SK-N-MC (cell line): ENCODE measurements at regions not wholly inside any gene's neighbourhood (a gene's known extent, or its start where the extent isn't known, plus 50 kb on each side); places are given as distances from the start of the nearest gene placed in this dataset.

Experiments used
- DNase-seq: peaks from one replicate; pipeline ENCODE4 v3.0.0-alpha.2; 2011; ENCODE audit warnings: low read depth, low spot score
- H3K27ac ChIP-seq: fragments of 200-600 bp; sonication (generic); 2 replicates; pipeline ENCODE4 v1.5.1; 2016; ENCODE audit warnings: mixed run types
- H3K36me3 ChIP-seq: fragments of 200-600 bp; sonication (generic); 2 replicates; pipeline ENCODE4 v1.6.1; 2017; ENCODE audit warnings: antibody characterized with exemption, low read length, mixed read lengths; ENCODE audit not compliant: insufficient read depth
- H3K4me3 ChIP-seq: fragments of 200-600 bp; sonication (generic); 2 replicates; pipeline ENCODE4 v1.5.1; 2016
- H3K9ac ChIP-seq: fragments of 200-600 bp; sonication (generic); 2 replicates; pipeline ENCODE4 v1.8.0; 2017; ENCODE audit warnings: mixed run types, mixed read lengths; ENCODE audit not compliant: insufficient read length
- H3K9me3 ChIP-seq: fragments of 200-600 bp; sonication (generic); 2 replicates; pipeline ENCODE4 v1.6.1; 2017; ENCODE audit warnings: low read depth, mild to moderate bottlenecking, antibody characterized with exemption, low read length, moderate library complexity, mixed read lengths
- EZH2 ChIP-seq: fragments of 200-600 bp; sonication (generic); IDR thresholded peaks from one replicate; pipeline ENCODE4 v1.6.1; 2017; ENCODE audit warnings: antibody characterized with exemption
- FOXP2 ChIP-seq: optimal IDR thresholded peaks from 2 replicates; pipeline ENCODE3; 2011; ENCODE audit warnings: mild to moderate bottlenecking, moderate library complexity; ENCODE audit not compliant: insufficient read depth; ENCODE audit errors: extremely low read length, control extremely low read depth
- POLR2AphosphoS5 ChIP-seq: IDR thresholded peaks from 2 replicates; pipeline ENCODE4 v1.6.1; 2012; ENCODE audit warnings: mild to moderate bottlenecking, low read depth, low read length, borderline replicate concordance

- no peaks in the 10 kb centered on the region; the same call in 1 of the 2 replicates for H3K9me3 ChIP-seq
- H3K27ac ChIP-seq: no peak overlapping the region
- H3K4me3 ChIP-seq: no peak overlapping the region
- DNase-seq: no peak
- no peak overlapping the region for H3K9ac ChIP-seq
- H3K36me3 ChIP-seq: peaks cover 6% of the 10 kb centered on the region; the same call in 1 of the 2 replicates
- TF ChIP-seq EZH2 (no peak), FOXP2 (no peak), POLR2AphosphoS5 (no peak)
These were observed 140.9 kb upstream of the TP63 start for GRCh38 chr3:189490337-189490736.

- TF ChIP-seq POLR2AphosphoS5 (no peak), EZH2 (no peak), FOXP2 (no peak)
- DNase-seq: no peak
- H3K9ac ChIP-seq: no peak overlapping the region
- peak overlapping the region; percentile 53 for H3K27ac ChIP-seq
- no peaks in the 10 kb centered on the region; the same call in 1 of the 2 replicates for H3K9me3 ChIP-seq
- peaks cover 6% of the 10 kb centered on the region; the same call in 1 of the 2 replicates for H3K36me3 ChIP-seq
- H3K4me3 ChIP-seq: no peak overlapping the region
These were observed 140.4 kb upstream of the TP63 start for GRCh38 chr3:189490749-189491148.

- TF ChIP-seq POLR2AphosphoS5 (no peak), FOXP2 (no peak), EZH2 (no peak)
- no peak for DNase-seq
- no peak overlapping the region for H3K4me3 ChIP-seq
- H3K27ac ChIP-seq: no peak overlapping the region
- no peaks in the 10 kb centered on the region; the same call in 1 of the 2 replicates for H3K9me3 ChIP-seq
- peaks cover 6% of the 10 kb centered on the region; the same call in 1 of the 2 replicates for H3K36me3 ChIP-seq
- H3K9ac ChIP-seq: no peak overlapping the region
These were observed 139.4 kb upstream of the TP63 start for GRCh38 chr3:189491831-189492230.

GRCh38 chr3:189493271-189493670, 137.9 kb upstream of the TP63 start:
- Histone ChIP-seq H3K36me3 (peaks cover 6% of the 10 kb centered on the region; the same call in 1 of the 2 replicates), H3K4me3 (no peak overlapping the region), H3K9ac (no peak overlapping the region), H3K27ac (peak overlapping the region; percentile 100), H3K9me3 (no peaks in the 10 kb centered on the region; the same call in 1 of the 2 replicates)
- TF ChIP-seq POLR2AphosphoS5: no peak
- TF ChIP-seq EZH2: no peak
- no peak for TF ChIP-seq FOXP2
- no peak for DNase-seq

- H3K36me3 ChIP-seq: peaks cover 6% of the 10 kb centered on the region; the same call in 1 of the 2 replicates
- no peak for DNase-seq
- no peaks in the 10 kb centered on the region; the same call in 1 of the 2 replicates for H3K9me3 ChIP-seq
- TF ChIP-seq POLR2AphosphoS5 (no peak), EZH2 (no peak), FOXP2 (no peak)
- H3K27ac ChIP-seq: peak overlapping the region; percentile 100
- no peak overlapping the region; the same call in 1 of the 2 replicates for H3K4me3 ChIP-seq
- peak overlapping the region; percentile 45 for H3K9ac ChIP-seq
These were observed 136.6 kb upstream of the TP63 start for GRCh38 chr3:189494632-189495031.

GRCh38 chr3:189496375-189497138, 134.6 kb upstream of the TP63 start:
- Histone ChIP-seq H3K9ac (peak overlapping the region; percentile 77), H3K27ac (peak overlapping the region; percentile 100), H3K9me3 (no peaks in the 10 kb centered on the region; the same call in 1 of the 2 replicates), H3K36me3 (peaks cover 6% of the 10 kb centered on the region; the same call in 1 of the 2 replicates), H3K4me3 (no peak overlapping the region)
- TF ChIP-seq FOXP2 (no peak), EZH2 (no peak), POLR2AphosphoS5 (no peak)
- DNase-seq: no peak

- peak overlapping the region; percentile 38 for H3K4me3 ChIP-seq
- TF ChIP-seq EZH2 (no peak), POLR2AphosphoS5 (no peak; the same call in 1 of the 2 replicates), FOXP2 (no peak)
- no peaks in the 10 kb centered on the region for H3K9me3 ChIP-seq
- peak overlapping the region; percentile 77 for H3K9ac ChIP-seq
- peak; percentile 93 for DNase-seq
- peak overlapping the region; percentile 100 for H3K27ac ChIP-seq
- H3K36me3 ChIP-seq: no peaks in the 10 kb centered on the region; the same call in 1 of the 2 replicates
These were observed 132.0 kb upstream of the TP63 start for GRCh38 chr3:189498995-189499704.

GRCh38 chr3:189500299-189500698, 130.9 kb upstream of the TP63 start:
- H3K9me3 ChIP-seq: no peaks in the 10 kb centered on the region
- no peak for TF ChIP-seq FOXP2
- TF ChIP-seq POLR2AphosphoS5: no peak
- no peak for TF ChIP-seq EZH2
- peak overlapping the region; percentile 100 for H3K27ac ChIP-seq
- peak overlapping the region; percentile 77 for H3K9ac ChIP-seq
- no peak overlapping the region for H3K4me3 ChIP-seq
- no peaks in the 10 kb centered on the region; the same call in 1 of the 2 replicates for H3K36me3 ChIP-seq
- no peak for DNase-seq
